ENCODE measurements at regions not wholly inside any gene's neighbourhood (a gene's known extent, or its start where the extent isn't known, plus 50 kb on each side); places are given as distances from the start of the nearest gene placed in this dataset.
A peak's percentile ranks its signal among the peaks of the same experiment; 100 is the strongest.

DNA sequence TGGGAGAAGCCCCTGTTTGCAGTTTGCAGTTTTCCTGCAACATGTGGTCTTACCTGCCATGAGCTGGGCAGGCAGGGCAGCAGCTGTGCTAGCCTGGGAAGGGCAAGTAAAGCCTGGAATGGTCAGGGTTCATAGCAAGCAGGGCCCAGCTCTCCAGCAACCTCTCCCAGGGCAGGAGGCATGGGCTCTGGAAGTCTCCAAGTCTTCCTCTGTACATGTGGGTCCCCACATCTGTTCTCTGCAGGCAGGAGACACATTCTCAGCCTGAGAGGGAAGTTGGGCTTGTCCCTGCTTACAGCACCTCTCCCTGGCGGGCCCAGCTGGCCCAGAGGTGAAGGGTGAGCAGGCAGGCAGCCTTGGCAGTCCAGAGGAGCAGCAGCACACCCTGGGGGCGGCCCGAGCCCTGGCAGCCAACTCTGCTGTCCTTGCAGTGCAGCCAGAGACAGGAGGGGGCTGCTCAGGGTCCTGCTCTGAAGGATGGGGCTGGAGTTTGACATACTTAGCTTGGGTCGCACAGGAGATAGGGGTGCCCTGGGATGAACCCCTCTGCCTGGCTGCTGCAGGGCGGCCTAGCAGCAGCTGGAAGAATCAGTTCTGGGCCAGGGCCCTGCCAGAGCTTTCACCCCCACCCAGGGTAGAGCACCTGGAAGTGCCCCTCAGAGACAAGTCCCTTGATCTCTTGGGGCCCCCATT lies 176.0 kb downstream of the MRPL14 start (continued):
- TF ChIP-seq, protein P1, sequence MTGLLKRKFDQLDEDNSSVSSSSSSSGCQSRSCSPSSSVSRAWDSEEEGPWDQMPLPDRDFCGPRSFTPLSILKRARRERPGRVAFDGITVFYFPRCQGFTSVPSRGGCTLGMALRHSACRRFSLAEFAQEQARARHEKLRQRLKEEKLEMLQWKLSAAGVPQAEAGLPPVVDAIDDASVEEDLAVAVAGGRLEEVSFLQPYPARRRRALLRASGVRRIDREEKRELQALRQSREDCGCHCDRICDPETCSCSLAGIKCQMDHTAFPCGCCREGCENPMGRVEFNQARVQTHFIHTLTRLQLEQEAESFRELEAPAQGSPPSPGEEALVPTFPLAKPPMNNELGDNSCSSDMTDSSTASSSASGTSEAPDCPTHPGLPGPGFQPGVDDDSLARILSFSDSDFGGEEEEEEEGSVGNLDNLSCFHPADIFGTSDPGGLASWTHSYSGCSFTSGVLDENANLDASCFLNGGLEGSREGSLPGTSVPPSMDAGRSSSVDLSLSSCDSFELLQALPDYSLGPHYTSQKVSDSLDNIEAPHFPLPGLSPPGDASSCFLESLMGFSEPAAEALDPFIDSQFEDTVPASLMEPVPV (CRISPR knock-in tag; IDR thresholded peaks at IDR 0.05), result no peak; the same call in 1 of the 2 replicates
- TF ChIP-seq ZMAT3 (CRISPR knock-in tag; conservative IDR thresholded peaks at IDR 0.05), result no peak; the same call in 1 of the 2 replicates
- no peak for TF ChIP-seq CHD2 (IDR thresholded peaks at IDR 0.05; ENCODE audit: low read depth, low read length)
- TF ChIP-seq CBX1 (IDR thresholded peaks at IDR 0.05; ENCODE audit: low read depth), result peak; percentile 77
- TF ChIP-seq CHCHD3 (CRISPR knock-in tag; IDR thresholded peaks at IDR 0.05), result 0 out of 2 replicates have a peak, but pooled peaks have one; percentile 76
- TF ChIP-seq EZH2 (conservative IDR thresholded peaks at IDR 0.05; ENCODE audit: low read depth, low read length), result no peak
- peak; percentile 69 for TF ChIP-seq TARDBP (CRISPR knock-in tag; IDR thresholded peaks at IDR 0.05)
- TF ChIP-seq, protein P2, sequence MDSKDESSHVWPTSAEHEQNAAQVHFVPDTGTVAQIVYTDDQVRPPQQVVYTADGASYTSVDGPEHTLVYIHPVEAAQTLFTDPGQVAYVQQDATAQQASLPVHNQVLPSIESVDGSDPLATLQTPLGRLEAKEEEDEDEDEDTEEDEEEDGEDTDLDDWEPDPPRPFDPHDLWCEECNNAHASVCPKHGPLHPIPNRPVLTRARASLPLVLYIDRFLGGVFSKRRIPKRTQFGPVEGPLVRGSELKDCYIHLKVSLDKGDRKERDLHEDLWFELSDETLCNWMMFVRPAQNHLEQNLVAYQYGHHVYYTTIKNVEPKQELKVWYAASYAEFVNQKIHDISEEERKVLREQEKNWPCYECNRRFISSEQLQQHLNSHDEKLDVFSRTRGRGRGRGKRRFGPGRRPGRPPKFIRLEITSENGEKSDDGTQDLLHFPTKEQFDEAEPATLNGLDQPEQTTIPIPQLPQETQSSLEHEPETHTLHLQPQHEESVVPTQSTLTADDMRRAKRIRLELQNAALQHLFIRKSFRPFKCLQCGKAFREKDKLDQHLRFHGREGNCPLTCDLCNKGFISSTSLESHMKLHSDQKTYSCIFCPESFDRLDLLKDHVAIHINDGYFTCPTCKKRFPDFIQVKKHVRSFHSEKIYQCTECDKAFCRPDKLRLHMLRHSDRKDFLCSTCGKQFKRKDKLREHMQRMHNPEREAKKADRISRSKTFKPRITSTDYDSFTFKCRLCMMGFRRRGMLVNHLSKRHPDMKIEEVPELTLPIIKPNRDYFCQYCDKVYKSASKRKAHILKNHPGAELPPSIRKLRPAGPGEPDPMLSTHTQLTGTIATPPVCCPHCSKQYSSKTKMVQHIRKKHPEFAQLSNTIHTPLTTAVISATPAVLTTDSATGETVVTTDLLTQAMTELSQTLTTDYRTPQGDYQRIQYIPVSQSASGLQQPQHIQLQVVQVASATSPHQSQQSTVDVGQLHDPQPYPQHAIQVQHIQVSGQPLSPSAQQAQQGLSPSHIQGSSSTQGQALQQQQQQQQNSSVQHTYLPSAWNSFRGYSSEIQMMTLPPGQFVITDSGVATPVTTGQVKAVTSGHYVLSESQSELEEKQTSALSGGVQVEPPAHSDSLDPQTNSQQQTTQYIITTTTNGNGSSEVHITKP (CRISPR knock-in tag; IDR thresholded peaks at IDR 0.05; ENCODE audit: low read depth), result 0 out of 2 replicates have a peak, but pooled peaks have one; percentile 63
- TF ChIP-seq, protein P3, sequence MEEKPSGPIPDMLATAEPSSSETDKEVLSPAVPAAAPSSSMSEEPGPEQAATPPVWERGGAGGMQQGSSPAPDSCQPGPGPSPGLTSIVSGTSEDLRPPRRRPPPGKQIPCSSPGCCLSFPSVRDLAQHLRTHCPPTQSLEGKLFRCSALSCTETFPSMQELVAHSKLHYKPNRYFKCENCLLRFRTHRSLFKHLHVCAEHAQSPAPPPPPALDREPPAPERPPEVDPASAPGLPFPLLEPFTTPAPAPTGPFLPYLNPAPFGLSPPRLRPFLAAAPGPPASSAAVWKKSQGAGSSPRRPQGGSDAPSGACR (CRISPR knock-in tag; IDR thresholded peaks at IDR 0.05), result 0 out of 2 replicates have a peak, but pooled peaks have one; percentile 77
- 0 out of 2 replicates have a peak, but pooled peaks have one; percentile 22 for TF ChIP-seq ZNF431 (CRISPR knock-in tag; IDR thresholded peaks at IDR 0.05; ENCODE audit: borderline replicate concordance, low read depth)
- TF ChIP-seq TGIF2 (CRISPR knock-in tag; IDR thresholded peaks at IDR 0.05), result no peak; the same call in 1 of the 2 replicates
- TF ChIP-seq, protein P4, sequence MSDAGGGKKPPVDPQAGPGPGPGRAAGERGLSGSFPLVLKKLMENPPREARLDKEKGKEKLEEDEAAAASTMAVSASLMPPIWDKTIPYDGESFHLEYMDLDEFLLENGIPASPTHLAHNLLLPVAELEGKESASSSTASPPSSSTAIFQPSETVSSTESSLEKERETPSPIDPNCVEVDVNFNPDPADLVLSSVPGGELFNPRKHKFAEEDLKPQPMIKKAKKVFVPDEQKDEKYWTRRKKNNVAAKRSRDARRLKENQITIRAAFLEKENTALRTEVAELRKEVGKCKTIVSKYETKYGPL (CRISPR knock-in tag; IDR thresholded peaks at IDR 0.05), result no peak
- TF ChIP-seq, protein P5, sequence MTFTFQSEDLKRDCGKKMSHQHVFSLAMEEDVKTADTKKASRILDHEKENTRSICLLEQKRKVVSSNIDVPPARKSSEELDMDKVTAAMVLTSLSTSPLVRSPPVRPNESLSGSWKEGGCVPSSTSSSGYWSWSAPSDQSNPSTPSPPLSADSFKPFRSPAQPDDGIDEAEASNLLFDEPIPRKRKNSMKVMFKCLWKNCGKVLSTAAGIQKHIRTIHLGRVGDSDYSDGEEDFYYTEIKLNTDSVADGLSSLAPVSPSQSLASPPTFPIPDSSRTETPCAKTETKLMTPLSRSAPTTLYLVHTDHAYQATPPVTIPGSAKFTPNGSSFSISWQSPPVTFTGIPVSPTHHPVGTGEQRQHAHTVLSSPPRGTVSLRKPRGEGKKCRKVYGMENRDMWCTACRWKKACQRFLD (CRISPR knock-in tag; IDR thresholded peaks at IDR 0.05; ENCODE audit: borderline replicate concordance), result peak; percentile 58; the same call in 1 of the 2 replicates
- no peak for TF ChIP-seq PAF1 (CRISPR knock-in tag; IDR thresholded peaks at IDR 0.05)
- 0 out of 2 replicates have a peak, but pooled peaks have one; percentile 82 for TF ChIP-seq ZNF598 (CRISPR knock-in tag; IDR thresholded peaks at IDR 0.05; ENCODE audit: borderline replicate concordance)
- no peak for TF ChIP-seq ZNF703 (CRISPR knock-in tag; IDR thresholded peaks at IDR 0.05; ENCODE audit: borderline replicate concordance)
- TF ChIP-seq, protein P6, sequence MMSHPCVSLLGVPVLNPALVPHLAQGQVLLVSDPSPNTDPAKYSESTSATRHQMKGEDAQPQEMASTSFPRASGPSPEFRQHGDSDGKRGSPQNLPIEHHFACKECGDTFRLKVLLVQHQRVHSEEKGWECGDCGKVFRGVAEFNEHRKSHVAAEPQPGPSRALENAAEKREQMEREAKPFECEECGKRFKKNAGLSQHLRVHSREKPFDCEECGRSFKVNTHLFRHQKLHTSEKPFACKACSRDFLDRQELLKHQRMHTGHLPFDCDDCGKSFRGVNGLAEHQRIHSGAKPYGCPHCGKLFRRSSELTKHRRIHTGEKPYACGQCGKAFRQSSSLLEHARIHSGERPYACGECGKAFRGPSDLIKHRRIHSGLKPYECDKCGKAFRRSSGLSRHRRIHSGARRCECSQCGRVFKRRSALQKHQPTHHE (CRISPR knock-in tag; IDR thresholded peaks at IDR 0.05; ENCODE audit: borderline replicate concordance), result no peak
- TF ChIP-seq, protein P7, sequence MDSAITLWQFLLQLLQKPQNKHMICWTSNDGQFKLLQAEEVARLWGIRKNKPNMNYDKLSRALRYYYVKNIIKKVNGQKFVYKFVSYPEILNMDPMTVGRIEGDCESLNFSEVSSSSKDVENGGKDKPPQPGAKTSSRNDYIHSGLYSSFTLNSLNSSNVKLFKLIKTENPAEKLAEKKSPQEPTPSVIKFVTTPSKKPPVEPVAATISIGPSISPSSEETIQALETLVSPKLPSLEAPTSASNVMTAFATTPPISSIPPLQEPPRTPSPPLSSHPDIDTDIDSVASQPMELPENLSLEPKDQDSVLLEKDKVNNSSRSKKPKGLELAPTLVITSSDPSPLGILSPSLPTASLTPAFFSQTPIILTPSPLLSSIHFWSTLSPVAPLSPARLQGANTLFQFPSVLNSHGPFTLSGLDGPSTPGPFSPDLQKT (CRISPR knock-in tag; IDR thresholded peaks at IDR 0.05; ENCODE audit: borderline replicate concordance), result no peak
